ENCODE measurements at regions not wholly inside any gene's neighbourhood (a gene's known extent, or its start where the extent isn't known, plus 50 kb on each side); places are given as distances from the start of the nearest gene placed in this dataset.
"Not testable (repeated sequence)": the region's sequence is repeated elsewhere in the genome, so short reads cannot be mapped to it uniquely, and the experiment has no call there.

- TF ChIP-seq CTCF, POLR2A, POLR2AphosphoS5 (IDR thresholded peaks at IDR 0.05): not testable (repeated sequence)
Measured at GRCh38 chr20:29755854-29756498, 1501.5 kb upstream of the DEFB115 start.

Measured in prostate gland (tissue), 2 donors.